ENCODE measurements at regions not wholly inside any gene's neighbourhood (a gene's known extent, or its start where the extent isn't known, plus 50 kb on each side); places are given as distances from the start of the nearest gene placed in this dataset.

DNA sequence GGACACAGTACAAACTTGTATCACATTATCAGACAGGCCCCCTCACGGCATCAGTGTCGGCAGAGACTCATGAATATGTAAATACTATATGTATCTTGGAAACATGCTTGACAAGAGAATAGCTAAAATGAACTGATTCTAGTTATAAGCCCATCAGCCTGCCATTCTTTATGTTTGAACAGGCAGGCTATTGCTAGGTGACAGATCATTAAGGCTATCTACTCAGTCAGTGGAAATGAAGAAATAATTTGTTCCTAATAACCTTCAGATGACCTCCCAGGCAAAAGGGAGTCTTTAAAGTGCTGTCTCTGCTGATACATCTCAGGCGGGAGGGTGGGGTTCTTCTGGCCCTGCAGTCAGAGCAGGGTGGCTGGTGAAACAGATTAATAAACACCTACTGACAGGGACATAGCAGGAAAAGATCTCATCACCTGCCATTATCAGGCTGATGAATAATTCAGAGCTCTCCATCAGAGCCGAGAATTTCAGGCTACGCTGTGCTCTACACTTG lies 394.2 kb downstream of the RASEF start:
- Histone ChIP-seq H4K20me1 (ENCODE audit: low read length) (no peaks in the 10 kb centered on the region), H3K4me2 (ENCODE audit: low read length) (no peak overlapping the region), H3K9me2 (replicated peaks; ENCODE audit: low read length) (no peaks in the 10 kb centered on the region), H3K27ac (ENCODE audit: low read length) (no peak overlapping the region), H3K9ac (ENCODE audit: low read length) (no peak overlapping the region), H2AFZ (ENCODE audit: low read length) (no peak overlapping the region), H3K27me3 (ENCODE audit: low read length) (no peaks in the 10 kb centered on the region), H3K36me3 (ENCODE audit: low read depth, low read length) (no peaks in the 10 kb centered on the region), H3K4me1 (ENCODE audit: insufficient read depth, low read length) (peaks cover 4% of the 10 kb centered on the region; the same call in 1 of the 2 replicates), H3K79me2 (ENCODE audit: low read length) (no peaks in the 10 kb centered on the region), H3K4me3 (ENCODE audit: low read length) (no peak overlapping the region), H3K9me3 (ENCODE audit: low read length) (no peaks in the 10 kb centered on the region), H3F3A (ENCODE audit: low read length, unreplicated experiment) (no peaks in the 10 kb centered on the region)
- TF ChIP-seq, protein P1, sequence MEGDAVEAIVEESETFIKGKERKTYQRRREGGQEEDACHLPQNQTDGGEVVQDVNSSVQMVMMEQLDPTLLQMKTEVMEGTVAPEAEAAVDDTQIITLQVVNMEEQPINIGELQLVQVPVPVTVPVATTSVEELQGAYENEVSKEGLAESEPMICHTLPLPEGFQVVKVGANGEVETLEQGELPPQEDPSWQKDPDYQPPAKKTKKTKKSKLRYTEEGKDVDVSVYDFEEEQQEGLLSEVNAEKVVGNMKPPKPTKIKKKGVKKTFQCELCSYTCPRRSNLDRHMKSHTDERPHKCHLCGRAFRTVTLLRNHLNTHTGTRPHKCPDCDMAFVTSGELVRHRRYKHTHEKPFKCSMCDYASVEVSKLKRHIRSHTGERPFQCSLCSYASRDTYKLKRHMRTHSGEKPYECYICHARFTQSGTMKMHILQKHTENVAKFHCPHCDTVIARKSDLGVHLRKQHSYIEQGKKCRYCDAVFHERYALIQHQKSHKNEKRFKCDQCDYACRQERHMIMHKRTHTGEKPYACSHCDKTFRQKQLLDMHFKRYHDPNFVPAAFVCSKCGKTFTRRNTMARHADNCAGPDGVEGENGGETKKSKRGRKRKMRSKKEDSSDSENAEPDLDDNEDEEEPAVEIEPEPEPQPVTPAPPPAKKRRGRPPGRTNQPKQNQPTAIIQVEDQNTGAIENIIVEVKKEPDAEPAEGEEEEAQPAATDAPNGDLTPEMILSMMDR (conservative IDR thresholded peaks at IDR 0.05; ENCODE audit: low read depth, low read length) = no peak
- no peak for TF ChIP-seq EZH2 (IDR thresholded peaks at IDR 0.05; ENCODE audit: low read length, unreplicated experiment)
- TF ChIP-seq EZH2phosphoT487 (IDR thresholded peaks at IDR 0.05; ENCODE audit: borderline replicate concordance, low read length) = no peak
- intact Hi-C loops (cut with micrococcal nuclease) = no loop called here
- POLR2A ChIA-PET (ENCODE audit: unreplicated experiment) = no interaction called here
- CTCF ChIA-PET = no interaction called here
- ATAC-seq (no peak), DNase-seq (no peak)
- no TSS peak for BruUV-seq (replicated peaks)

- ChIA-PET CTCF (no interaction called here), POLR2A (ENCODE audit: unreplicated experiment) (no interaction called here)
- no TSS peak for BruUV-seq (replicated peaks)
- H3K4me2 ChIP-seq (ENCODE audit: low read length) = no peak overlapping the region
- no peak overlapping the region for H3K4me3 ChIP-seq (ENCODE audit: low read length)
- no peaks in the 10 kb centered on the region for H3K27me3 ChIP-seq (ENCODE audit: low read length)
- H3K27ac ChIP-seq (ENCODE audit: low read length) = no peak overlapping the region
- H3K36me3 ChIP-seq (ENCODE audit: low read depth, low read length) = no peaks in the 10 kb centered on the region
- intact Hi-C loops (cut with micrococcal nuclease) = no loop called here
- no peaks in the 10 kb centered on the region for H4K20me1 ChIP-seq (ENCODE audit: low read length)
- no peaks in the 10 kb centered on the region for H3K9me2 ChIP-seq (replicated peaks; ENCODE audit: low read length)
- DNase-seq = no peak
- no peaks in the 10 kb centered on the region for H3K79me2 ChIP-seq (ENCODE audit: low read length)
- no peak for TF ChIP-seq EZH2phosphoT487 (IDR thresholded peaks at IDR 0.05; ENCODE audit: borderline replicate concordance, low read length)
- TF ChIP-seq, protein P1 (conservative IDR thresholded peaks at IDR 0.05; ENCODE audit: low read depth, low read length) = no peak
- no peak for TF ChIP-seq EZH2 (IDR thresholded peaks at IDR 0.05; ENCODE audit: low read length, unreplicated experiment)
- no peak overlapping the region for H2AFZ ChIP-seq (ENCODE audit: low read length)
- no peak overlapping the region for H3K9ac ChIP-seq (ENCODE audit: low read length)
- H3F3A ChIP-seq (ENCODE audit: low read length, unreplicated experiment) = no peaks in the 10 kb centered on the region
- no peaks in the 10 kb centered on the region for H3K9me3 ChIP-seq (ENCODE audit: low read length)
- peaks cover 4% of the 10 kb centered on the region; the same call in 1 of the 2 replicates for H3K4me1 ChIP-seq (ENCODE audit: insufficient read depth, low read length)
- no peak for ATAC-seq
Observed at GRCh38 chr9:82670000-82670399, 392.9 kb downstream of the RASEF start.

DNA sequence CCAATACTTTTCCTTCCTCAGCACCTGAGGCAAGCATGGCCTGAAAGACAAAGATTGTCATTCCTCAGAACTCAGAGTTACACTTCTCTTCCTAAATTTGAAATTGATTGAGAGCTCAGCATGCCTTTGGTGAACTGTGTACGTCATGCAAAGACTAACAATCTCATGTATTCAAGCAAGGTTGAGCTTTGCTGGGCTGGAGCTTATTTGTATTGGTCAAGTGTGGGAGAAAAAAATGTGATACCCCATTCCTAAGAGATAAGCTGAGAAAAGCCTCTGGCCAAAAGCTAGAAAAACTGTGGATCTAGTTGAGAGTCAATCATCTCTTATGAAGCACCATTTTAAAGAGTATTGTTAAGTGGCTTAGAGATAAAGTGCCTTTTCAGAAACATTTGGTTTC lies 392.2 kb downstream of the RASEF start:
- no peak overlapping the region for H3K4me3 ChIP-seq (ENCODE audit: low read length)
- ATAC-seq (no peak), DNase-seq (no peak)
- no peaks in the 10 kb centered on the region for H3K9me2 ChIP-seq (replicated peaks; ENCODE audit: low read length)
- no peaks in the 10 kb centered on the region for H3K79me2 ChIP-seq (ENCODE audit: low read length)
- H3K4me2 ChIP-seq (ENCODE audit: low read length) = no peak overlapping the region
- H3K27ac ChIP-seq (ENCODE audit: low read length) = no peak overlapping the region
- ChIA-PET POLR2A (ENCODE audit: unreplicated experiment) (no interaction called here), CTCF (no interaction called here)
- H2AFZ ChIP-seq (ENCODE audit: low read length) = no peak overlapping the region
- H4K20me1 ChIP-seq (ENCODE audit: low read length) = no peaks in the 10 kb centered on the region
- no peaks in the 10 kb centered on the region for H3F3A ChIP-seq (ENCODE audit: low read length, unreplicated experiment)
- H3K9me3 ChIP-seq (ENCODE audit: low read length) = no peaks in the 10 kb centered on the region
- no TSS peak for BruUV-seq (replicated peaks)
- H3K36me3 ChIP-seq (ENCODE audit: low read depth, low read length) = no peaks in the 10 kb centered on the region
- H3K27me3 ChIP-seq (ENCODE audit: low read length) = no peaks in the 10 kb centered on the region
- intact Hi-C loops (cut with micrococcal nuclease) = no loop called here
- TF ChIP-seq EZH2phosphoT487 (IDR thresholded peaks at IDR 0.05; ENCODE audit: borderline replicate concordance, low read length) = no peak
- TF ChIP-seq, protein P1 (conservative IDR thresholded peaks at IDR 0.05; ENCODE audit: low read depth, low read length) = no peak
- TF ChIP-seq EZH2 (IDR thresholded peaks at IDR 0.05; ENCODE audit: low read length, unreplicated experiment) = no peak
- no peak overlapping the region for H3K9ac ChIP-seq (ENCODE audit: low read length)
- 0 out of 2 replicates have a peak, but pooled peaks cover under 1% of the 10 kb centered on the region for H3K4me1 ChIP-seq (ENCODE audit: insufficient read depth, low read length)

Data from PC-3 (cell line).